WTC11 (cell line): ENCODE measurements at regions not wholly inside any gene's neighbourhood (a gene's known extent, or its start where the extent isn't known, plus 50 kb on each side); places are given as distances from the start of the nearest gene placed in this dataset.

ENCODE experiments used
- ATAC-seq: fragments of 200-7000 bp; cut with Tn5 transposase; 2 replicates; pipeline ENCODE4 v1.10.0; 2021; ENCODE audit warnings: mild to moderate bottlenecking, moderate library complexity
- CTCF ChIA-PET: fragments of 300-600 bp; sonication (Branson Sonifier 250); formaldehyde crosslinking; loops from one replicate; lab custom pipeline; 2021; ENCODE audit warnings: antibody characterized with exemption; lab: Charles Lee
- POLR2A ChIA-PET: fragments of 350-600 bp; sonication (Branson Sonifier 250); formaldehyde crosslinking; loops from one replicate; lab custom pipeline; 2021; ENCODE audit warnings: antibody characterized with exemption; lab: Charles Lee
- DNase-seq: peaks from one replicate; pipeline ENCODE4 v3.0.0; 2021; ENCODE audit warnings: low spot score
- H3K27ac Mint-ChIP-seq: 2 replicates; pipeline ENCODE4 v1.8.0; 2021; ENCODE audit warnings: mixed read lengths
- H3K27me3 Mint-ChIP-seq: 2 replicates; pipeline ENCODE4 v1.8.0; 2021; ENCODE audit warnings: low read depth, mild to moderate bottlenecking, moderate library complexity, mixed read lengths
- H3K36me3 Mint-ChIP-seq: 2 replicates; pipeline ENCODE4 v1.8.0; 2021; ENCODE audit warnings: mixed read lengths
- H3K4me1 Mint-ChIP-seq: 2 replicates; pipeline ENCODE4 v1.8.0; 2022; ENCODE audit warnings: mixed read lengths
- H3K4me3 Mint-ChIP-seq: 2 replicates; pipeline ENCODE4 v1.8.0; 2021; ENCODE audit warnings: mild to moderate bottlenecking, moderate library complexity, mixed read lengths
- H3K9me3 Mint-ChIP-seq: 2 replicates; pipeline ENCODE4 v1.8.0; 2021; ENCODE audit warnings: mixed read lengths
- ATF1 ChIP-seq: sonication (generic); formaldehyde crosslinking; IDR thresholded peaks from 2 replicates; pipeline ENCODE4 v1.8.1; 2023; ENCODE audit warnings: mild to moderate bottlenecking, moderate library complexity, missing genetic modification reagents
- CREB1 ChIP-seq: sonication (generic); formaldehyde crosslinking; IDR thresholded peaks from 2 replicates; pipeline ENCODE4 v1.8.0; 2023; ENCODE audit warnings: mild to moderate bottlenecking, missing genetic modification reagents
- ELF4 ChIP-seq: sonication (generic); formaldehyde crosslinking; IDR thresholded peaks from 2 replicates; pipeline ENCODE4 v1.8.1; 2022; ENCODE audit warnings: low read depth, mild to moderate bottlenecking, moderate library complexity, missing genetic modification reagents
- EMX1 ChIP-seq: fragments of 250-450 bp; sonication (Bioruptor Pico); IDR thresholded peaks from 2 replicates; pipeline ENCODE4 v1.8.0; 2021; ENCODE audit warnings: mild to moderate bottlenecking
- ESRRA ChIP-seq: sonication (generic); formaldehyde crosslinking; IDR thresholded peaks from 2 replicates; pipeline ENCODE4 v1.8.1; 2022; ENCODE audit warnings: mild to moderate bottlenecking, missing genetic modification reagents, borderline replicate concordance
- FOXJ3 ChIP-seq: sonication (generic); formaldehyde crosslinking; IDR thresholded peaks from 2 replicates; pipeline ENCODE4 v1.9.0; 2021; ENCODE audit warnings: missing genetic modification reagents, mild to moderate bottlenecking, borderline replicate concordance
- FOXP1 ChIP-seq: sonication (generic); formaldehyde crosslinking; IDR thresholded peaks from 2 replicates; pipeline ENCODE4 v1.8.0; 2022; ENCODE audit warnings: missing genetic modification reagents, mild to moderate bottlenecking, moderate library complexity, borderline replicate concordance
- NFE2L1 ChIP-seq: sonication (generic); formaldehyde crosslinking; IDR thresholded peaks from 2 replicates; pipeline ENCODE4 v1.8.1; 2023; ENCODE audit warnings: missing genetic modification reagents
- NR1H2 ChIP-seq: sonication (generic); formaldehyde crosslinking; IDR thresholded peaks from 2 replicates; pipeline ENCODE4 v1.9.0; 2021; ENCODE audit warnings: mild to moderate bottlenecking, moderate library complexity, missing genetic modification reagents
- NR3C1 ChIP-seq: sonication (generic); formaldehyde crosslinking; conservative IDR thresholded peaks from 2 replicates; pipeline ENCODE4 v1.8.1; 2023; ENCODE audit warnings: low read depth, mild to moderate bottlenecking, missing genetic modification reagents
- RORB ChIP-seq: fragments of 250-450 bp; sonication (Bioruptor Pico); IDR thresholded peaks from 2 replicates; pipeline ENCODE4 v1.9.0; 2021; ENCODE audit warnings: mild to moderate bottlenecking
- SP1 ChIP-seq: sonication (generic); formaldehyde crosslinking; conservative IDR thresholded peaks from 2 replicates; pipeline ENCODE4 v1.8.1; 2022; ENCODE audit warnings: missing genetic modification reagents
- TEAD4 ChIP-seq: sonication (generic); formaldehyde crosslinking; IDR thresholded peaks from 2 replicates; pipeline ENCODE4 v1.8.0; 2022; ENCODE audit warnings: mild to moderate bottlenecking, missing genetic modification reagents
- ZNF121 ChIP-seq: sonication (generic); formaldehyde crosslinking; IDR thresholded peaks from 2 replicates; pipeline ENCODE4 v1.8.0; 2023; ENCODE audit warnings: missing genetic modification reagents
- ZNF263 ChIP-seq: sonication (generic); formaldehyde crosslinking; IDR thresholded peaks from 2 replicates; pipeline ENCODE4 v1.8.1; 2022; ENCODE audit warnings: low read depth, mild to moderate bottlenecking, moderate library complexity, missing genetic modification reagents
- ZNF671 ChIP-seq: fragments of 250-450 bp; sonication (Bioruptor Pico); IDR thresholded peaks from 2 replicates; pipeline ENCODE4 v1.8.0; 2021; ENCODE audit warnings: mild to moderate bottlenecking
- TF ChIP-seq, protein P1 (sequence below): sonication (generic); formaldehyde crosslinking; IDR thresholded peaks from 2 replicates; pipeline ENCODE4 v1.8.0; 2022; ENCODE audit warnings: missing genetic modification reagents
- TF ChIP-seq, protein P2 (sequence below): sonication (generic); formaldehyde crosslinking; IDR thresholded peaks from 2 replicates; pipeline ENCODE4 v1.8.1; 2023; ENCODE audit warnings: mild to moderate bottlenecking, missing genetic modification reagents
- TF ChIP-seq, protein P3 (sequence below): sonication (generic); formaldehyde crosslinking; IDR thresholded peaks from 2 replicates; pipeline ENCODE4 v1.8.1; 2023; ENCODE audit warnings: mild to moderate bottlenecking, missing genetic modification reagents, moderate library complexity
- TF ChIP-seq, protein P4 (sequence below): sonication (generic); formaldehyde crosslinking; IDR thresholded peaks from 2 replicates; pipeline ENCODE4 v1.8.1; 2022; ENCODE audit warnings: missing genetic modification reagents, borderline replicate concordance
- TF ChIP-seq, protein P5 (sequence below): fragments of 250-450 bp; sonication (Bioruptor Pico); IDR thresholded peaks from 2 replicates; pipeline ENCODE4 v1.9.0; 2021; ENCODE audit warnings: mild to moderate bottlenecking
- TF ChIP-seq, protein P6 (sequence below): sonication (generic); formaldehyde crosslinking; IDR thresholded peaks from 2 replicates; pipeline ENCODE4 v1.8.1; 2022; ENCODE audit warnings: low read depth, missing genetic modification reagents, borderline replicate concordance
- TF ChIP-seq, protein P7 (sequence below): sonication (generic); formaldehyde crosslinking; IDR thresholded peaks from 2 replicates; pipeline ENCODE4 v1.8.1; 2023; ENCODE audit warnings: mild to moderate bottlenecking, missing genetic modification reagents

DNA sequence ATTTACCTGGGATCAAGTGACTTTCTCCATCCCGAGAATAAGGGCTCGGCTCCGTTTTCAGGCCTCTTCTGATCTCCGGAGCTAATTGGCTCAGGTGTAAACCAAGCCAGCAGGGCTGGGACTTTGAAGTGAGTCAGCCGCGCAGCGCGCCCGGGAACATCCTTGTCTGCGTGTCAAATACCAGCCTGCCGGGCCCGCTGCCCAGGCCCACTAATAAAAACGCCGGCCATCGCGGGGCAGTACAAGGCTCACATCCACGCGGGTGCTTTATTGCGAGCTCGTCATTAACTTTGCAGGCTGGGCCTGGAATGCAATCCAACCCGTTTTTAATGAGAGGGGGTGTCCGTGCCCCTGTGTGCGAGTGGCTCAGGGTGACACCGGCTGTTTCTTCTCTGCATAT lies 416.8 kb downstream of the IRX2 start (continued):
- TF ChIP-seq, protein P1, sequence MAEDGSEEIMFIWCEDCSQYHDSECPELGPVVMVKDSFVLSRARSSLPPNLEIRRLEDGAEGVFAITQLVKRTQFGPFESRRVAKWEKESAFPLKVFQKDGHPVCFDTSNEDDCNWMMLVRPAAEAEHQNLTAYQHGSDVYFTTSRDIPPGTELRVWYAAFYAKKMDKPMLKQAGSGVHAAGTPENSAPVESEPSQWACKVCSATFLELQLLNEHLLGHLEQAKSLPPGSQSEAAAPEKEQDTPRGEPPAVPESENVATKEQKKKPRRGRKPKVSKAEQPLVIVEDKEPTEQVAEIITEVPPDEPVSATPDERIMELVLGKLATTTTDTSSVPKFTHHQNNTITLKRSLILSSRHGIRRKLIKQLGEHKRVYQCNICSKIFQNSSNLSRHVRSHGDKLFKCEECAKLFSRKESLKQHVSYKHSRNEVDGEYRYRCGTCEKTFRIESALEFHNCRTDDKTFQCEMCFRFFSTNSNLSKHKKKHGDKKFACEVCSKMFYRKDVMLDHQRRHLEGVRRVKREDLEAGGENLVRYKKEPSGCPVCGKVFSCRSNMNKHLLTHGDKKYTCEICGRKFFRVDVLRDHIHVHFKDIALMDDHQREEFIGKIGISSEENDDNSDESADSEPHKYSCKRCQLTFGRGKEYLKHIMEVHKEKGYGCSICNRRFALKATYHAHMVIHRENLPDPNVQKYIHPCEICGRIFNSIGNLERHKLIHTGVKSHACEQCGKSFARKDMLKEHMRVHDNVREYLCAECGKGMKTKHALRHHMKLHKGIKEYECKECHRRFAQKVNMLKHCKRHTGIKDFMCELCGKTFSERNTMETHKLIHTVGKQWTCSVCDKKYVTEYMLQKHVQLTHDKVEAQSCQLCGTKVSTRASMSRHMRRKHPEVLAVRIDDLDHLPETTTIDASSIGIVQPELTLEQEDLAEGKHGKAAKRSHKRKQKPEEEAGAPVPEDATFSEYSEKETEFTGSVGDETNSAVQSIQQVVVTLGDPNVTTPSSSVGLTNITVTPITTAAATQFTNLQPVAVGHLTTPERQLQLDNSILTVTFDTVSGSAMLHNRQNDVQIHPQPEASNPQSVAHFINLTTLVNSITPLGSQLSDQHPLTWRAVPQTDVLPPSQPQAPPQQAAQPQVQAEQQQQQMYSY, result no peak
- no peak for TF ChIP-seq ATF1 (CRISPR knock-in tag)
- TF ChIP-seq, protein P2, sequence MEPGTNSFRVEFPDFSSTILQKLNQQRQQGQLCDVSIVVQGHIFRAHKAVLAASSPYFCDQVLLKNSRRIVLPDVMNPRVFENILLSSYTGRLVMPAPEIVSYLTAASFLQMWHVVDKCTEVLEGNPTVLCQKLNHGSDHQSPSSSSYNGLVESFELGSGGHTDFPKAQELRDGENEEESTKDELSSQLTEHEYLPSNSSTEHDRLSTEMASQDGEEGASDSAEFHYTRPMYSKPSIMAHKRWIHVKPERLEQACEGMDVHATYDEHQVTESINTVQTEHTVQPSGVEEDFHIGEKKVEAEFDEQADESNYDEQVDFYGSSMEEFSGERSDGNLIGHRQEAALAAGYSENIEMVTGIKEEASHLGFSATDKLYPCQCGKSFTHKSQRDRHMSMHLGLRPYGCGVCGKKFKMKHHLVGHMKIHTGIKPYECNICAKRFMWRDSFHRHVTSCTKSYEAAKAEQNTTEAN, result no peak
- TF ChIP-seq, protein P3, sequence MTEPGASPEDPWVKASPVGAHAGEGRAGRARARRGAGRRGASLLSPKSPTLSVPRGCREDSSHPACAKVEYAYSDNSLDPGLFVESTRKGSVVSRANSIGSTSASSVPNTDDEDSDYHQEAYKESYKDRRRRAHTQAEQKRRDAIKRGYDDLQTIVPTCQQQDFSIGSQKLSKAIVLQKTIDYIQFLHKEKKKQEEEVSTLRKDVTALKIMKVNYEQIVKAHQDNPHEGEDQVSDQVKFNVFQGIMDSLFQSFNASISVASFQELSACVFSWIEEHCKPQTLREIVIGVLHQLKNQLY (CRISPR knock-in tag), result no peak

DNA sequence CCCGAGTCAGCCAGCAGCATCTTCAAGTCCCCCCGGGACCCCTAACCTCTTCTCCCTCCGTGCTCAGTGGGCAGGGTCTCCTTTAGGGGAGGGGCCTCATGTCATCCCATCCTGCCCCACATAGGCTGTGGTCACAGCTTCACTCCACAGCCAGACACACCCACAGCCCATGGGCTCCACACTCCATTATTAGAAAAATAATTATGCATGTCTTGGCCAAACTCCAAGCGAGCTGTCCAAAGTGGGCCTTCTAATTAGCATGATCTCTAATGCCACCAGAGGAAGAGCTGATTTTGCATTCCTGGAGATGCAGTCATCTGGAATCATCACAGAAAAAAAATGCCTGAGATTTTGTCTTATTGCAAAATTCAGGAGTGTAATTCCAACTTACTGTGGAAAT lies 418.2 kb downstream of the IRX2 start:
- Mint-ChIP-seq H3K36me3 (no peaks in the 10 kb centered on the region), H3K27me3 (no peaks in the 10 kb centered on the region), H3K27ac (no peak overlapping the region), H3K4me3 (no peak overlapping the region), H3K4me1 (peaks cover 12% of the 10 kb centered on the region), H3K9me3 (peaks cover 13% of the 10 kb centered on the region)
- DNase-seq (no peak), ATAC-seq (no peak)
- TF ChIP-seq, protein P4, sequence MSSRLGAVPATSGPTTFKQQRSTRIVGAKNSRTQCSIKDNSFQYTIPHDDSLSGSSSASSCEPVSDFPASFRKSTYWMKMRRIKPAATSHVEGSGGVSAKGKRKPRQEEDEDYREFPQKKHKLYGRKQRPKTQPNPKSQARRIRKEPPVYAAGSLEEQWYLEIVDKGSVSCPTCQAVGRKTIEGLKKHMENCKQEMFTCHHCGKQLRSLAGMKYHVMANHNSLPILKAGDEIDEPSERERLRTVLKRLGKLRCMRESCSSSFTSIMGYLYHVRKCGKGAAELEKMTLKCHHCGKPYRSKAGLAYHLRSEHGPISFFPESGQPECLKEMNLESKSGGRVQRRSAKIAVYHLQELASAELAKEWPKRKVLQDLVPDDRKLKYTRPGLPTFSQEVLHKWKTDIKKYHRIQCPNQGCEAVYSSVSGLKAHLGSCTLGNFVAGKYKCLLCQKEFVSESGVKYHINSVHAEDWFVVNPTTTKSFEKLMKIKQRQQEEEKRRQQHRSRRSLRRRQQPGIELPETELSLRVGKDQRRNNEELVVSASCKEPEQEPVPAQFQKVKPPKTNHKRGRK (CRISPR knock-in tag), result no peak
- TF ChIP-seq NFE2L1 (CRISPR knock-in tag) (no peak), EMX1 (CRISPR knock-in tag) (no peak), SP1 (CRISPR knock-in tag) (no peak), CREB1 (CRISPR knock-in tag) (no peak), FOXJ3 (CRISPR knock-in tag) (no peak), ZNF263 (no peak), ESRRA (CRISPR knock-in tag) (no peak), ZNF121 (CRISPR knock-in tag) (no peak), NR3C1 (CRISPR knock-in tag) (no peak), TEAD4 (CRISPR knock-in tag) (no peak), RORB (CRISPR knock-in tag) (no peak), FOXP1 (CRISPR knock-in tag) (no peak), NR1H2 (no peak), ZNF671 (CRISPR knock-in tag) (no peak), ELF4 (CRISPR knock-in tag) (no peak)
- TF ChIP-seq, protein P5, sequence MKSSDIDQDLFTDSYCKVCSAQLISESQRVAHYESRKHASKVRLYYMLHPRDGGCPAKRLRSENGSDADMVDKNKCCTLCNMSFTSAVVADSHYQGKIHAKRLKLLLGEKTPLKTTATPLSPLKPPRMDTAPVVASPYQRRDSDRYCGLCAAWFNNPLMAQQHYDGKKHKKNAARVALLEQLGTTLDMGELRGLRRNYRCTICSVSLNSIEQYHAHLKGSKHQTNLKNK, result no peak
- TF ChIP-seq, protein P6, sequence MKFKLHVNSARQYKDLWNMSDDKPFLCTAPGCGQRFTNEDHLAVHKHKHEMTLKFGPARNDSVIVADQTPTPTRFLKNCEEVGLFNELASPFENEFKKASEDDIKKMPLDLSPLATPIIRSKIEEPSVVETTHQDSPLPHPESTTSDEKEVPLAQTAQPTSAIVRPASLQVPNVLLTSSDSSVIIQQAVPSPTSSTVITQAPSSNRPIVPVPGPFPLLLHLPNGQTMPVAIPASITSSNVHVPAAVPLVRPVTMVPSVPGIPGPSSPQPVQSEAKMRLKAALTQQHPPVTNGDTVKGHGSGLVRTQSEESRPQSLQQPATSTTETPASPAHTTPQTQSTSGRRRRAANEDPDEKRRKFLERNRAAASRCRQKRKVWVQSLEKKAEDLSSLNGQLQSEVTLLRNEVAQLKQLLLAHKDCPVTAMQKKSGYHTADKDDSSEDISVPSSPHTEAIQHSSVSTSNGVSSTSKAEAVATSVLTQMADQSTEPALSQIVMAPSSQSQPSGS (CRISPR knock-in tag), result no peak
- TF ChIP-seq, protein P7, sequence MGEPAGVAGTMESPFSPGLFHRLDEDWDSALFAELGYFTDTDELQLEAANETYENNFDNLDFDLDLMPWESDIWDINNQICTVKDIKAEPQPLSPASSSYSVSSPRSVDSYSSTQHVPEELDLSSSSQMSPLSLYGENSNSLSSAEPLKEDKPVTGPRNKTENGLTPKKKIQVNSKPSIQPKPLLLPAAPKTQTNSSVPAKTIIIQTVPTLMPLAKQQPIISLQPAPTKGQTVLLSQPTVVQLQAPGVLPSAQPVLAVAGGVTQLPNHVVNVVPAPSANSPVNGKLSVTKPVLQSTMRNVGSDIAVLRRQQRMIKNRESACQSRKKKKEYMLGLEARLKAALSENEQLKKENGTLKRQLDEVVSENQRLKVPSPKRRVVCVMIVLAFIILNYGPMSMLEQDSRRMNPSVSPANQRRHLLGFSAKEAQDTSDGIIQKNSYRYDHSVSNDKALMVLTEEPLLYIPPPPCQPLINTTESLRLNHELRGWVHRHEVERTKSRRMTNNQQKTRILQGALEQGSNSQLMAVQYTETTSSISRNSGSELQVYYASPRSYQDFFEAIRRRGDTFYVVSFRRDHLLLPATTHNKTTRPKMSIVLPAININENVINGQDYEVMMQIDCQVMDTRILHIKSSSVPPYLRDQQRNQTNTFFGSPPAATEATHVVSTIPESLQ (CRISPR knock-in tag), result no peak
- POLR2A ChIA-PET, result no interaction called here
- CTCF ChIA-PET, result no interaction called here
